Activated CD4-positive, alpha-beta T cell treated with anti-CD3 and anti-CD28 coated beads, Interleukin-2, amount 50 U/mL, for 1 hour (primary cell): ENCODE measurements at regions not wholly inside any gene's neighbourhood (a gene's known extent, or its start where the extent isn't known, plus 50 kb on each side); places are given as distances from the start of the nearest gene placed in this dataset.

Experiments
- DNase-seq: peaks from one replicate; pipeline ENCODE4 v3.0.0-alpha.2; 2020

DNA sequence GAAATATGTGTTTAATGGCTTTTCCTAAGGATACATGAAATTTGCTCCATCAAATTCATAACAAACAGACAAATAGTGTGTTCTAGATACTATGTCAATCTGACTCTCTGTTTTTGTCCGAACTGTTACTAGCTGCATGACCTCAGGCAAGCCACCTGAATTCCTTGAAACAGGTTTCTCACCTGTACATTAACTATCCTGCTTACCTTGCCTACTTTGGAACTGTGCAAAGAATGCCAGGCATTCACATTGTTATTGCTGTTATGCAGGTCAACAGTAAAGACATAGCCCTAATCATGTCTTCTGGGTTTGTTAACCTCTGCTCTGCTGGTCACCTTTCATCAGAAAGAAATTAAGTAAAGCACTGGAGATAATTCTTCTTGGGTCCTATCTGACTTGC is 1283.9 kb upstream of the CELF2 start:
- DNase-seq, result no peak

DNA sequence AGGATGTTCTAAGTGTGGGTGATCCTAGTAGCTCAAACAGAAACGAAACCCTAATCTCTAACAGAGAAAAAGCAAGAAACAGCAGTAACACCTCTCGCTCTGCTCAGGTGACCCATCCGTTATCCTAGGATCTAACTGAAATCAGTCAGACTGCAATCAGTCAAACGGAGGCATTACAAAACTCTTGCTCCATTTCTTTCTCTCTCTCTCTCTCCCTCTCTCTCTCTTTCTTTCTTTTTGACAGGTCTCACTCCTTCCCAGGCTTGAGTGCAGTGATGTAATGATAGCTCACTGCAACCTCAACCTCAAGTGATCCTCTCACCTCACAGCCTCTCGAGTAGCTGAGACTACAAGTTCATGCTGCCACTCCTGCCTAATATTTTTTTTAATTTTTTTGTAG is 1283.5 kb upstream of the CELF2 start:
- DNase-seq, result no peak

GRCh38 chr10:9735731-9736130 is 1281.9 kb upstream of the CELF2 start:
- no peak for DNase-seq

GRCh38 chr10:9743639-9744038 is 1274.0 kb upstream of the CELF2 start:
- no peak for DNase-seq

DNA sequence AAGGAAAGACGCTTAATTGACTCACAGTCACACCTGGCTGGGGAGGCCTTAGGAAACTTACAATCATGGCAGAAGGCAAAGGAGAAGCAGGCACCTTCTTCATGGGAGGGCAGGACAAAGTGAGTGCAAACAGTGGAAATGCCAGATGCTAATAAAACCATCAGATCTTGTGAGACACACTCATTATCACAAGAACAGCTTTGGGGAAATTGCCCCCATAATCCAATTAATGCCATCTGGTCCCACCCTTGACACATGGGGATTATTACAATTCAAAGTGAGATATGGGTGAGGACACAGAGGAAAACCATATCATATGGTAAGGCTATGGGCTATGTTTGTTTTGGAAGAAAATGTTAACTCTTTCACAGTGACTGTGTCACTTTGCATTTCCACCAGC is 1272.5 kb upstream of the CELF2 start:
- DNase-seq, result no peak

DNA sequence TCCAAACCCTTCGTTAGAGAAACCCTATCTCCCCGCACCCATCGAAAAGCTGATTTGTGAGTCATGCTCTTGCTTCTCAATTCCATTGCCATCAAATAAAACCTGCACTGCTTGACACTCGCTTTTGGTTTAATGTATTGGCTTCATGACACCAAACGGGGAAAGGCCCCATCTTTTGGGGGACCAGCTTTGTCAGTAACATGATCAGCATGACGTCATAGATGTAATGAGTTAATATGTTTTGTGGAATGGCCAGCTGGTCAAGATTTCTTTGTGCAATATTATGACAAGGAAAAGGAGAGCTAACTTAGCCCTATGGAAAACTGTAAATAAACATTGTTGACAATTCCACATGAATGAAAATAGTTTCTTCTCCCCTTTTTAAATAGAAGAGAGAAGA is 1260.5 kb upstream of the CELF2 start:
- DNase-seq, result no peak

- no peak for DNase-seq
Measured at GRCh38 chr10:9759596-9759995, 1258.1 kb upstream of the CELF2 start.

- DNase-seq, result no peak
Measured at GRCh38 chr10:9762966-9763656, 1254.6 kb upstream of the CELF2 start.

- no peak for DNase-seq
Measured at GRCh38 chr10:9766762-9767161, 1250.9 kb upstream of the CELF2 start.

- DNase-seq, result no peak
Measured at GRCh38 chr10:9781666-9782065, 1236.0 kb upstream of the CELF2 start.

DNA sequence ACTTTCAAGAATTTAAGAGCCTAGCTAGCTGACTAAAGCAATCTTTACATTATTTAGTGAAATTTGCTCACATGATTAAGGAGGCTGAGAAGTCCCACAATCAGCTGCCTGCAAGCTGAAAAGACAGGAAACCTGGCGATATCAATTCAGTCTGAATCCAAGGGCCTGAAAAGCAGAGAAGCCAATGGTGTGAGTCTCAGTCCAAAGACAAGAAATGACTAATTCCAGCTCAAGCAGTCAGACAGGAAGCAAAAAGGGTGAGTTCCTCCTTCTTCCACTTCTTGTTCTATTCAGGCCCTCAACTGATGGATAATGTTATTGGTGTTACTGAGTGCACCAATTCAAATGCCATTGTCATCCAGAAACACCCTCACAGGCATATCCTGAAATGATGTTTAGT is 1231.6 kb upstream of the CELF2 start:
- DNase-seq, result no peak

GRCh38 chr10:9786576-9786975 is 1231.1 kb upstream of the CELF2 start:
- DNase-seq, result no peak

DNA sequence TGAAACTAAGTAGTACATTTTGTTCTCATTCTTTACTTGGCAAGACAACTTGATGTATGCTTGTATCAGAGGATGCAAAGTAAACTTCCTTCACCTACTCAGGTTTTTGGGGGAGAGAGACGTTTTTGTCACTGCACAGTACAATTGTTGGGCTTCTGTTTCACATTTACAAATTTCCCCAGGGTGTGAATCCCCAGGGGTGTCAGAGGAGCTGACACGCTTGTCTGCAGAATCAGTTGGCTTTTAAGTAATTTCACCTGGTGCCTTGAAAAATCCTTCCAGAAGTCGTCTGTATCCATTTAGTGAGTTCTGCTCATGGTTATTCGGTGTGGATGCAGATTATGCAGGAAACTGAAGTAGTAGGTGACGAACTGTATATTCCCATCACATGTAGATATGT is 1227.7 kb upstream of the CELF2 start:
- no peak for DNase-seq

GRCh38 chr10:9792181-9792580 is 1225.5 kb upstream of the CELF2 start:
- DNase-seq, result no peak

GRCh38 chr10:9796564-9796963 is 1221.1 kb upstream of the CELF2 start:
- DNase-seq, result no peak

- DNase-seq, result no peak
Measured at GRCh38 chr10:9800011-9800410, 1217.7 kb upstream of the CELF2 start.

DNA sequence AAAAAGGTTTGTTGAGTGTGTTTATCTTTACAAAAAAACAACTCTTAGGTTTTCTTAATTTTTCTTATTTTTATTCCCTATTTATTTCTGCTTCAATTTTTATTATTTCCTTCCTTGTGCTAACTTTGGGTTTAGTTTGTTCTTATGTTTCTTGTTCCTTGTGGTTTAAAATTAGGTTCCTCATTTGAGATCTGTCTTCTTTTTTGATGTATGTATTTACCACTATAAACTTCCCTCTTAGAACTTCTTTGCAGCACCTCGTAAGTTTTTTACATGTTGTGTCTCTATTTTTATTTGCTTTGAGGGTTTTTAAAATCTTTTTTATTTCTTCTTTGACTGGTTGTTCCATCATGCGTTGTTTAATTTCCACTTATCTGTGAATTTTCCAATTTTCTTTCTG is 1217.1 kb upstream of the CELF2 start:
- DNase-seq, result no peak

DNA sequence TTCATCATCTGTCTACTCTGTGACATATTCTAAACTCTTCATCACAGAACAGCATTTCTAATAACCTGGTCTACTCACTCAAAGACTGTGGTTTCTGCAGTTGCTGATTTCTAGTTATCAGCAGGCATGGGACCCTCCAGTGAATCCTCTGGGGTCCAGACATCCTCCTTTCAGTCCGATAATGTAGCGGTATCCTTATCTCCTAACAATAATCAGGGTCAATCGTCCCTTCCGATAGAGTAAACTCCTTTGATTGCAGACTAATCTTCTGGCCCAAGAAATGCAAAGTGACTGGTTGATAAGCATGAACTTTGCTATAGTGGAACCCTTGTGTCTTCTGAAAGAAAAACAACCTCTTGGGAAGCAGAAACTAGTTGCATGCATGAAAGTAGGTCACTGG is 1209.8 kb upstream of the CELF2 start:
- DNase-seq, result no peak

DNA sequence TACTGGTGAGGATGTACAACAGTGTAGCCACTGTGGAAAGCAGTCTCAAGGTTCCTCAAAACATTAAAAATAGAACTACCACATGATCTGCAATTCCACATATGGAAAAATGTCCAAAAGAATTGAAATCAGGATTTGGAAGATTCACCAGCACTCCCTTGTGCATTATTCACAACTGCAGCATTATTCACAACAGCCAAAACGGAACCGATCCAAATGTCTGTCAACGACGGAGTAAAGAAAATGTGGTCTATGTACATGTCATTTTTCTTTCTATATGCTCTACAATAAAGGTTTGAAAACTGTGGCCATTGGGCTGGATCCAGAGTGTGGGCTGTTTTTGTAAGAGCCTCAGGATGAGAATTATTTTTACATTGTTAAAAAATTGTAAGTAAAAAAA is 1206.1 kb upstream of the CELF2 start:
- DNase-seq, result no peak

DNA sequence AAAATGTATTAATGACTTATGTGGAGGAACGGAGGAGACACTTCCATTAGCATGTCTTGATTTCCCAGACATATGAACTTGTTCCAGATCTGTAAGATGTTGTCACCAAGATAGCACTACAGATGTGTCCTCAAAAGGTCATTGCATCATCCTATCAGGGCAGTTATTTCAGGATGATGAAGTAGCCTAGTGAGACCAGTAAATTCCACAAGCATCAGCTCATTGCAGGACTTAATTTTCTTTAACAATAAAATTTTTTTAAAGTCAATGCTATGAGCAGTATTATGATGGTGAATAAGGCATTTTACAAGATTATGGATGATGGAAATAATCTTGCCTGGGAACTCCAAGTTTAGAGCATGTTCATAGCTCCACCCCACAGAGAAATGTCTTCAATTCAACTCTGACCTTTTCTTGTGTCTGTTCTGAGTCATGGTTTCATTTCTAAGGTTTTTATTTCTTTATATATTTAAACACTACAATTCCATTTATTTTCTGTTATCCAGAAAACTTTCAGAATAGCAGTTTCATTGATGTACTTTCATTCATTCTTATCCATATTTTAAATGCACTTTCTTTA is 1203.3 kb upstream of the CELF2 start:
- no peak for DNase-seq

DNA sequence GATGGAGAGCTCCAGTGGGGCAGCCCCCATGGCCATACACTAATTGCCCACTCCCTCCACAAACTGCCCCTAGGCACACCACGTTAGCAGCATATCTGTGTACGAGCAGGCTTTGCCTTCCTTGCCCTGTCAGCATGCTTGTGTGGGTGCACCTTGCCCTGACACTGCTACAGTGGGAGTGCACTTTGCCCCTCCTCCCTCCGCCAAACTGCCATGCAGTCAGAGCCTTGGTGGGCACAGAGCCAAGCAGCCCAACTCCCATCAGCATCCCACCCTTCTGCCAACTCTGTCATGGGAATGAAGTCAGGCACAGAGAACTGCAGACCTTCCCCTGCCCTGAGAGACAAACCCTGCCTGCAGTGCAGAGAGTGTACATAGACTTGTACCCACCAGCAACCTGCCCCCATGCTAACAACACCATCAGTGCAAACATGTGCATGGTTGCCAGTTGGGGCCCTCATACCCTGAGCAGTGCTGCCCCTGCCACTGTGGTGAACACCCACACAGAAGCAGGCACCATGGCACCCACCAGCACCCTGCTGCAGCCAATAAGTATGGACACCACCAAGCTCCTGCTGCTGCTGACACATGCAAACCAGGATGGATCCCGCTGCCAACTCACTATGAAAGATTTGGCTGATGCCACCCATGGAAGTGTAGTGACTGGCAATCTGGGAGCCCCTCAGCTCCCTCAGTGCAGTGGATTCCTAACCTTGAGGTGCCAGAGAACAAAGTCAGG is 1197.7 kb upstream of the CELF2 start:
- no peak for DNase-seq

GRCh38 chr10:9823268-9823930 is 1194.3 kb upstream of the CELF2 start:
- DNase-seq, result no peak

DNA sequence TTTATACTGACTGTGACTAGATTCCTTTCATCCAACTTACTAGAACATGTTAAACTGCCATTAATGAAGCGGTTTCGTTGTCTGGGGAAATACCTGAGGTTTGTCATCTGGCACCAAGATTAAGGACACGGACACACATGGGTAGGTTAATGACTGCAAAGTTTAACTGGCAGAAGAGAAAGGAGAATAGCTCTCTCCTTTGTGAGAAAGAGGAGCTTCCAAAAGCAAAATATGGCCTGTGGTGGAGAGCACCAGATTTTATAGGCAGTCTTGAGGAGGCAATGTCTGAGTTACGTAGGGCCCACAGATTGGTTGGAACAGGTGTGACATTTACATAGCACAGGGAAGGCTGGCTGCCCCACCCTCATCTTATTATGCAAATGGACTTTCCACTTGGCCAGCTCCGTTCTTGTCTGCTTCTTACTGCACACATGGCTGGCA is 1193.0 kb upstream of the CELF2 start:
- no peak for DNase-seq

GRCh38 chr10:9825491-9826018 is 1192.1 kb upstream of the CELF2 start:
- no peak for DNase-seq
